NCI-H2081 (cell line): ENCODE measurements at regions not wholly inside any gene's neighbourhood (a gene's known extent, or its start where the extent isn't known, plus 50 kb on each side); places are given as distances from the start of the nearest gene placed in this dataset.

ENCODE experiments used
- DNase-seq, 2 experiments: peaks; one replicate each; lab custom pipeline; 2025; lab: John Stamatoyannopoulos, UW

DNA sequence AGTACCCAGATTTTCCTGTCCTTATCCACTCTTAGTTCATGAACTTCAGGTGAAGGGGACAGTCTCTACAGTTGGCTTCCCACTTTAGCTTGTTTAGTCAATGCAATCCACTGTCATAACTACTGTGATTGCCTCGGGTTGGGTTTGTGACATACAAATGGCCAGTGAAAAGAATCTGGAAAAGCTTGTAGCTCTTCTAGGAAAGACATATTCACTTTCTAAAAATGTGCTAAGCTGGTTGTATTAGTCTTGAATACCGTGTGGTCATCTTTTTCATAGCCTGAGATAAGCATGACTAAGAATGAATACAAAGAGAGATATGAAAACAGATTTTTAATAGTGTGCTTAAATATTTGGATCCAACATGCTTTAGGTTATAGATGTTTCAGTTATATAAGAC is 1443.5 kb upstream of the IGFBP7 start:
- DNase-seq, result no peak

DNA sequence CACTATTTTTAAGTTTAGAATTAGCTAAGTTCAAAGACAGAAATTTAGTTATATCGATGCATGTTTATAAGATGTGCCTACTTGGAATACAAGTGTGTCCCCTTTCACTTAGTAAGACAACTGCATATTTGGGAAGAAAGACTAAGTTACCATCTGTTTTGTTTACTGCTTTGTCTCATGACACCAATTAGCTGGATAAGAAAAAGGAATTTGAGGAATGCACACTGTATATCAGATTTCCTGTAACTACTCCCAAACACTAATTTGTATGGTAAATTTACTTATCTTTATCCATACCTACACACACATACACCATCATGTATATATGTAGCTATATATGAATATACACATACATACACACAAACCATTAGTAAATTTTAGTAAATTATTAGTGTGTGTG is 1442.8 kb upstream of the IGFBP7 start:
- DNase-seq, result no peak

DNA sequence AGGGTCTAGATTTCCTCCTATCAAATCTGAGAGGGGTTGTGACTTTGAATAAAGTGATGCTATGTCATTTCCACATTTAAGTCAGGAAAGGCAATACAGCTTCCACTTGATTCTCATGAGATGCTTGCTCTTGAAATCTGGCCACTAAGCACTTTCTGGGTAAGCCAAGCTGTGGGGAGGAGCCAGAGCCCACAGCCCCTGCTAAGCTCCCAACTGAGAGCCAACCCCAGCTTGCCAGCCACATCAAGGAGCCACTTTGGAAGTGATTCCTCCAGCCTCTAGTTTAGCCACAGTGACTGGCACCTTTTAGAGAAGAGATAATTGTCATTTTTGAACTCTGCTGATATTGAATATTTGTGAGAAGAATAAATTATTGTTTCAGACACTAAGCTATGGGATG is 1441.5 kb upstream of the IGFBP7 start:
- DNase-seq, result no peak

DNA sequence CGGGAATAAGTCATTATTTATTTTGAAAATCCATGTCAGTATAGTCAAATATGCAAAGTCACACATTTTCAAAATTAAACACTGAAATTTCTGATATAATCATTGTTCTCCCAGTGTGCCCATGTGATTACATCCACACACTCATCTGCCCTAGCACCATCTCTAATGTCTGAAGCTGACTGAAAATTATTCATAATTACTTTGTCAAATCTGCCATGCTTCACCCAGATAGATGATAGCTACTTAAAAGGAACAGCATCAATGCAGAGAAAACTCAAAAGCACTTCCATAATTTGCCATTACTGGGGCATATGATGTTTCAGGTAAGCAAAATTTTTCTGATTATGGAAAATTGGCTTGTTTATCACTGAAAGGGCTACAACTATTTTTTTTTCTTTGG is 1433.3 kb upstream of the IGFBP7 start:
- no peak for DNase-seq

- no peak for DNase-seq
These were observed 1431.7 kb upstream of the IGFBP7 start for GRCh38 chr4:58541926-58542325.

DNA sequence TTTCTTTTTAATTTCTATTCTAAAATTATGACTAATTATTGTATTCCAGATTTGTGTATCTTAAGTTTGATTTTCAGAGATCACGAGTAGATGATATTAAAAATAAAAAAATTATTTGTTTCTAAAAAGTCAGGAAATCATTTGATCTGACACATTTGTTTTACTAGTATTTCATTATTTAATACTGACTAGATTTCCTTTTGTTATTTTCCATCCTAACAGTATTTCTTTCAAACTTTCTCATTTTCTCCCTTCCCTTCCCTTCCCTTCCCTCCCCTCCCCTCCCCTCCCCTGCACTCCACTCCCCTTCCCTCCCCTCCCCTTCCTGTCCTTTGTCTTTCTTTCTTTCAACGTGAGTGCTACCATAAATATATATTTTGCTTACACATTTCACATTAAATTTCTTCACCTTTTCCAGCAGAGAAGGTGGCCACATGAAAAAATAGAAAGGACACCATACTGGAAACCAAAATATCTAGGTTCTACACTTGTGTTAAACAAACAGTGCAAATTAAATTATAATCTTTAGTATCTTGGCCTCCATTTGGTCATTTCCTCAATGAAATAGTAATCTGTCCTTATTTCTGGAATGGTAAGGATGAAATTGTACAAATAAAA is 1412.7 kb upstream of the IGFBP7 start:
- no peak for DNase-seq

DNA sequence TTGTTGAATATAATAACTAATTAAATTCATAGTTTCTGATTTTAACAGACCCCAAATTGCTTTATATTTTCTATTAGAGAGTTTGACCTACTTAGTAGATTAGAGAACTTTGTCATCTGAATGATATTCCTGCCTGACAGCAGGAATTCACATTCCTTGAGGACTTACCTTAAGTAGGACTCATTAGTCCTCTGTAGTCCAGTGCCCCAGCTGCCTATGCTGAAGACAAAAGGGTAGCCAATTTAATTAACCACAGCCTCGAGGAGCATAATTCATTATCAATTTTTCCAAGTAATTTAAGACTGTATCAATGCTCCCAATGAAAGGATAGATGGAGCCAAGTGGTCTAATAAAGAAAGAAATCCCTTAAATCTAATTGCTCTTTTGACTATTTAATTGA is 1405.0 kb upstream of the IGFBP7 start:
- no peak for DNase-seq

DNA sequence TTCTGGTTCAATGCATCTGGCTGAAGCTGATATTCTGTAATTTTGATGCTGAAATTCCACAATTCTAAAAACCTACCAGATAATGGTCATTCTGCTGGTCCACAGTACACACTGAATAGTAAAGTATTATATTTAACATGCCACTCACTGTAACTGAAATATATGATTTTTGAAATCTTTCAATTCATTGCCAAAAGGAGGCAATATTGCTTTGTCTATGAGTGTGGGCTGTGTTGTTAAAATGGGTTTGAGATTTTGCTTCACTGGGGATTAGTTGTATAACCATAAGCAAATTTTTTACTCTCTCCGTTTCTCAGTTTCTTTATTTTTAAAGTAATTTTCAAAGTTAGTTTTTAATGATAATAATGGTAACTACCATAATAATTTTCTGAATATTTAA is 1404.1 kb upstream of the IGFBP7 start:
- DNase-seq, result peak in 1 of 2 experiments; percentile 39

- DNase-seq, result no peak
These were observed 1400.5 kb upstream of the IGFBP7 start for GRCh38 chr4:58510652-58511051.

DNA sequence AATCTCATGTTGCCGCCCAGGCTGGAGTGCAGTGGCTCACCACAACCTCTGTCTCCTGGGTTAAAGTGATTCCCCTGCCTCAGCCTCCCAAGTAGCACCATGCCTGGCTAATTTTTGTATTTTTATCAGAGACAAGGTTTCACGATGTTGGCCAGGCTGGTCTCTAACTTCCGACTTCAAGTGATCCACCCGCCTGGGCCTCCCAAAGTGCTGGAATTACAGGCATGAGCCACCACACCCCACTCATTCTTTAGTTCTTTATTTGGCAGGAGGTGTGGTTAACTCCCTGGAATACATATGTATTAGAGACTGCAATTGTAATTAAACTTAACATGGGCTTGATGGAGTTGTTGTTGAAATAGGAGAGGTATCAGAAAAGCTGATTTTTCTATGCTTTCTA is 1396.9 kb upstream of the IGFBP7 start:
- DNase-seq, result no peak

- DNase-seq, result peak in 1 of 2 experiments; percentile 38
These were observed 1392.7 kb upstream of the IGFBP7 start for GRCh38 chr4:58502839-58503238.

- no peak for DNase-seq
These were observed 1389.0 kb upstream of the IGFBP7 start for GRCh38 chr4:58499182-58499581.

GRCh38 chr4:58491620-58492019 is 1381.4 kb upstream of the IGFBP7 start:
- DNase-seq, result no peak

GRCh38 chr4:58477950-58478349 is 1367.8 kb upstream of the IGFBP7 start:
- no peak for DNase-seq

GRCh38 chr4:58477513-58477912 is 1367.3 kb upstream of the IGFBP7 start:
- no peak for DNase-seq

GRCh38 chr4:58475097-58475496 is 1364.9 kb upstream of the IGFBP7 start:
- no peak for DNase-seq

DNA sequence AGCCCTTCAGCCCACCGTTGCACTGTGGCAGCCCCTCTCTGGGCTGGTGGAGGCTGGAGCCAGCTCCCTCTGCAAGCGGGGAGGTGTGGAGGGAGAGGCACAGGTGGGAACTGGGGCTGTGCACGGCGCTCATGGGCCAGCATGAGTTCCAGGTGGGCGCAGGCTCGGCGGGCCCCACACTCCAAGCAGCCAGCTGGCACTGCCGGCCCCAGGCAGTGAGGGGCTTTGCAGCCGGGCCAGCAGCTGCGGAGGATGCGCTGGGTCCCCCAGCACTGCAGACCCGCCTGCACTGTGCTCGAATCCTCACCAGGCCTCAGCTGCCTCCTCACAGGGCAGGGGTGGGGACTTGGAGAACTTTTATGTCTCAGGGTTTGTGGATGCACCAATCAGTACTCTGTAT is 1354.8 kb upstream of the IGFBP7 start:
- DNase-seq, result no peak

DNA sequence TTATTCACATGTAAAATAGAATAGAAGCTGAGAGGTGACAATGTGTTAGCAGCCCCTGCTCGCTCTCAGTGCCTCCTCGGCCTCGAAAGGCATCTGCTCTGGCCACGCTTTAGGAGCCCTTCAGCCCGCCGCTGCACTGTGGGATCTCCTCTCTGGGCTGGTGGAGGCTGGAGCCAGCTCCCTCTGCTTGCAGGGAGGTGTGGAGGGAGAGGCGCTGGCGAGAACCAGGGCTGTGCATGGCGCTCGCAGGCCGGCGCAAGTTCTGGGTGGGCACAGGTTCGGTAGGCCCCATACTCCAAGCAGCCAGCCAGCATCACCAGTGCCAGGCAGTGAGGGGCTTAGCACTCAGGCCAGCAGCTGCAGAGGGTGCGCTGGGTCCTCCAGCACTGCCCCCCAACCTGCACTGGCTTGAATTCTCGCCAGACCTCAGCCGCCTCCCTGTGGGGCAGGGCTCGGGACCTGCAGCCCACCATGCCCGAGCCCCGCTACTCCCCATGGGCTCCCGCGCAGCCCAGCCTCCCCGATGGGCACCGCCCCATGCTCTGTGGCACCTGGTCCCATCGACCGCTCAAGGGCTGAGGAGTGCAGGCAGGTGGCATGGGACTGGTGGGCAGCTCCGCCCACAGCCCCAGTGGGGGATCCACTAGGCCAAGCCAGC is 1346.7 kb upstream of the IGFBP7 start:
- DNase-seq, result no peak

GRCh38 chr4:58453956-58454355 is 1343.8 kb upstream of the IGFBP7 start:
- DNase-seq, result no peak

DNA sequence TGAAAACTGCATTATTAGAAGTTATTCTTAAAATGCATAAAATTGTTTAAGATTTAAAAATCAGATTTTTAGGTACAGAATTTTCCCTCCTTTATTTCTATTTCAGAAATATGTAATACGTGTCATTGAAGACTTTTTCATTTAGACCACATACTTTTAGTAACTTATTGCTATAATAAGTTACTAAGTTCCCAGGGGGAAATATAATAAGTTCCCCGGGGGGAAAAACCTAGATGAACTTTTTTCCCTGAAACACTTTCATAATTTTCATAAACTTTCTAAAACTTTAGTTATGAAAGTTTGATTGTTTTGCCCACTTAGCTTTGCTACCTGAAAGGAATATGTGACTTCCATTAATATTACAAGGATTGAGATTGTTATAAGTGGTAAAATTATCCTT is 1341.5 kb upstream of the IGFBP7 start:
- DNase-seq, result no peak

- no peak for DNase-seq
These were observed 1325.7 kb upstream of the IGFBP7 start for GRCh38 chr4:58435871-58436270.

DNA sequence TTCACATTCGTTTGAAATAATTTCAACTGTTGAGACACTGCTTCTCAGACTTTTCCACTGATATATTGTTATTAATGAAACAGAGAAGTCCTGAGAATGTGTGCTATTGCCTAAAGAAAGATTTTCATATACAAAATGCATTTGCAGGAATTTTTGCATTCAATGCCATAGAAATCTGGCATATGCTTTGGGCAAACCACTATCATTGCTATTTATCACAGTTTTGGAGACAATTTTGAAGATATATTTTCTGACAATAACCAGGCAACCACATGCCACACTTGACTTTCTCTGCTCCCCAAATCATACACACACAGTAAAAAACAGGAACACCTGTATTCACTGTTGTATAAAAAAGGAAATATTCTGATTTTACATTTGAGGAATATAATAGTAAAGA is 1303.7 kb upstream of the IGFBP7 start:
- DNase-seq, result no peak

DNA sequence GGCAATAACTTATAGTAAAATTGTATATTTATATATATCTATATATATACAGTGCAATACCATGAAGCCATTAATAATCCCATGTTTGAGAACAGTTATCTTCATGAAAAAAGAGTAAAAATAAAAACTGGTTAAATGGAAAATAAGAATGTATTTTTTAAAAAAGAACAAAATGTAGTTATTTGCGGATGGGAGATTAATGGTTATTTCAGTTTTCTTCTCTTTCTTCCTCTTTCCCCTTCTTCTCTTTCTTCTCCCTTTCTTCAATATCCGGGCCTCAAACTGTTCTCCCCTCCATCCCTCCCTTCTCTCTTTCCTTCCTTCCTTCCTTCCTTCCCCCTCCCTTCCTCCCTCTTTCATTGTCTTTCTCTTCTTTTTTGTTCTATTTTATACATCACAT is 1301.7 kb upstream of the IGFBP7 start:
- DNase-seq, result no peak

DNA sequence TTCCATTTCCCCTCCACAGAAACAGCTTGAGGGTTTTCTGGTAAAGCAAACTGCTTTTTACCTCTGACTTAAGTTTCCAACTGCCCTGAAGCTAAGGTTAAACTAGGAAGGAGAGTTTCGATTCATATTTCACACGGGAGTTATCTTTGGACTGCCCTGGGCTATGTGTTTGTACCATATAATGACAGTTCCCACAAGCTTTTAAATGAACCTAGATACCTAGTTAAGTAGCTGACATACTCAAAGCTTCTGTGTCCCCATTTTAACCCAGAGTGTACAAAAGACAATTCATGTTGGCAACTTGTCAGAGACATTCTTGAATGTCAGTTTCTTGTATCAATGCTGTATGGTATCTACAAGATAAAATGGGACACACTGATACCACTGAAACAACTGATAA is 1296.6 kb upstream of the IGFBP7 start:
- DNase-seq, result no peak
